ENCODE measurements at regions not wholly inside any gene's neighbourhood (a gene's known extent, or its start where the extent isn't known, plus 50 kb on each side); places are given as distances from the start of the nearest gene placed in this dataset.

DNA sequence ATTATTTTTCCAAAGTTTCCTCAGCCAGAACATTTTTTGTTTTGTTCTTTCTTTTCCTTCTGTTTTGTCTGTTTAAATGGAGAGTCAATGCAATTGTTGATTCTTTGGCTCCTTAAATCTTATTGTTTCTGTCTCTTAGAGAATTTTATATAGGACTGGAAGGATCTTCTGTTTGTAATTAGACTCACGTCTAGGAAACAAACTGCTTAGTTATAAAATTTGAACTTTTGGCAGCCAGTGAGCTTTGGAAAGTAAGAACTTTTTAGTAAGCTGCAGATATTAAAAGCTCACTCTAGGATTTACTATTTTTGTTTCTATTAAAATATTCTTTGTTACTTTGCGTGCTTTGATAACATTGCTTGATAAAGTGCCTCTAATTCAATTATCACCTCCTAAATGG, 109.8 kb upstream of the HNRNPU start:
- Histone ChIP-seq H3K9me3 (ENCODE audit: low read length) (no peaks in the 10 kb centered on the region), H3F3A (ENCODE audit: insufficient read depth, low read length, poor library complexity, severe bottlenecking) (no peaks in the 10 kb centered on the region), H3K9ac (ENCODE audit: low read length) (no peak overlapping the region), H4K20me1 (ENCODE audit: insufficient read depth) (no peaks in the 10 kb centered on the region), H3K27me3 (ENCODE audit: insufficient read depth, low read depth, low read length) (no peaks in the 10 kb centered on the region), H3K27ac (ENCODE audit: low read length) (no peak overlapping the region), H3K79me2 (replicated peaks; ENCODE audit: insufficient read depth, low read length) (peaks cover 21% of the 10 kb centered on the region), H3K4me3 (ENCODE audit: low read length) (no peak overlapping the region), H3K36me3 (ENCODE audit: insufficient read depth, low read length) (no peaks in the 10 kb centered on the region), H3K4me2 (ENCODE audit: low read length) (no peak overlapping the region), H2AFZ (ENCODE audit: low read depth, low read length) (no peak overlapping the region), H3K9me2 (ENCODE audit: insufficient read depth, low read length) (no peaks in the 10 kb centered on the region)
- no peak for TF ChIP-seq EZH2 (IDR thresholded peaks at IDR 0.05; ENCODE audit: borderline replicate concordance, insufficient read depth, low read length, poor library complexity, severe bottlenecking)

GRCh38 chr1:244971552-244972216, 107.3 kb upstream of the HNRNPU start:
- TF ChIP-seq EZH2 (IDR thresholded peaks at IDR 0.05; ENCODE audit: borderline replicate concordance, insufficient read depth, low read length, poor library complexity, severe bottlenecking), result no peak
- no peak for TF ChIP-seq MXI1 (conservative IDR thresholded peaks at IDR 0.05; ENCODE audit: poor library complexity, severe bottlenecking)
- TF ChIP-seq, protein P1, sequence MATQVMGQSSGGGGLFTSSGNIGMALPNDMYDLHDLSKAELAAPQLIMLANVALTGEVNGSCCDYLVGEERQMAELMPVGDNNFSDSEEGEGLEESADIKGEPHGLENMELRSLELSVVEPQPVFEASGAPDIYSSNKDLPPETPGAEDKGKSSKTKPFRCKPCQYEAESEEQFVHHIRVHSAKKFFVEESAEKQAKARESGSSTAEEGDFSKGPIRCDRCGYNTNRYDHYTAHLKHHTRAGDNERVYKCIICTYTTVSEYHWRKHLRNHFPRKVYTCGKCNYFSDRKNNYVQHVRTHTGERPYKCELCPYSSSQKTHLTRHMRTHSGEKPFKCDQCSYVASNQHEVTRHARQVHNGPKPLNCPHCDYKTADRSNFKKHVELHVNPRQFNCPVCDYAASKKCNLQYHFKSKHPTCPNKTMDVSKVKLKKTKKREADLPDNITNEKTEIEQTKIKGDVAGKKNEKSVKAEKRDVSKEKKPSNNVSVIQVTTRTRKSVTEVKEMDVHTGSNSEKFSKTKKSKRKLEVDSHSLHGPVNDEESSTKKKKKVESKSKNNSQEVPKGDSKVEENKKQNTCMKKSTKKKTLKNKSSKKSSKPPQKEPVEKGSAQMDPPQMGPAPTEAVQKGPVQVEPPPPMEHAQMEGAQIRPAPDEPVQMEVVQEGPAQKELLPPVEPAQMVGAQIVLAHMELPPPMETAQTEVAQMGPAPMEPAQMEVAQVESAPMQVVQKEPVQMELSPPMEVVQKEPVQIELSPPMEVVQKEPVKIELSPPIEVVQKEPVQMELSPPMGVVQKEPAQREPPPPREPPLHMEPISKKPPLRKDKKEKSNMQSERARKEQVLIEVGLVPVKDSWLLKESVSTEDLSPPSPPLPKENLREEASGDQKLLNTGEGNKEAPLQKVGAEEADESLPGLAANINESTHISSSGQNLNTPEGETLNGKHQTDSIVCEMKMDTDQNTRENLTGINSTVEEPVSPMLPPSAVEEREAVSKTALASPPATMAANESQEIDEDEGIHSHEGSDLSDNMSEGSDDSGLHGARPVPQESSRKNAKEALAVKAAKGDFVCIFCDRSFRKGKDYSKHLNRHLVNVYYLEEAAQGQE (IDR thresholded peaks at IDR 0.05; ENCODE audit: borderline replicate concordance), result no peak
- no peak for TF ChIP-seq SMC3 (conservative IDR thresholded peaks at IDR 0.05; ENCODE audit: poor library complexity)
- TF ChIP-seq RAD21 (conservative IDR thresholded peaks at IDR 0.05), result no peak
- no peak for TF ChIP-seq TAF1 (IDR thresholded peaks at IDR 0.05; ENCODE audit: low read depth)
- no peak for TF ChIP-seq EP300 (conservative IDR thresholded peaks at IDR 0.05; ENCODE audit: poor library complexity, severe bottlenecking)
- TF ChIP-seq POLR2AphosphoS5 (IDR thresholded peaks at IDR 0.05), result no peak
- TF ChIP-seq, protein P2, sequence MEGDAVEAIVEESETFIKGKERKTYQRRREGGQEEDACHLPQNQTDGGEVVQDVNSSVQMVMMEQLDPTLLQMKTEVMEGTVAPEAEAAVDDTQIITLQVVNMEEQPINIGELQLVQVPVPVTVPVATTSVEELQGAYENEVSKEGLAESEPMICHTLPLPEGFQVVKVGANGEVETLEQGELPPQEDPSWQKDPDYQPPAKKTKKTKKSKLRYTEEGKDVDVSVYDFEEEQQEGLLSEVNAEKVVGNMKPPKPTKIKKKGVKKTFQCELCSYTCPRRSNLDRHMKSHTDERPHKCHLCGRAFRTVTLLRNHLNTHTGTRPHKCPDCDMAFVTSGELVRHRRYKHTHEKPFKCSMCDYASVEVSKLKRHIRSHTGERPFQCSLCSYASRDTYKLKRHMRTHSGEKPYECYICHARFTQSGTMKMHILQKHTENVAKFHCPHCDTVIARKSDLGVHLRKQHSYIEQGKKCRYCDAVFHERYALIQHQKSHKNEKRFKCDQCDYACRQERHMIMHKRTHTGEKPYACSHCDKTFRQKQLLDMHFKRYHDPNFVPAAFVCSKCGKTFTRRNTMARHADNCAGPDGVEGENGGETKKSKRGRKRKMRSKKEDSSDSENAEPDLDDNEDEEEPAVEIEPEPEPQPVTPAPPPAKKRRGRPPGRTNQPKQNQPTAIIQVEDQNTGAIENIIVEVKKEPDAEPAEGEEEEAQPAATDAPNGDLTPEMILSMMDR (IDR thresholded peaks at IDR 0.05; ENCODE audit: poor library complexity, severe bottlenecking), result no peak
- no peaks in the 10 kb centered on the region for H3K27me3 ChIP-seq (ENCODE audit: insufficient read depth, low read depth, low read length)
- peak overlapping the region; percentile 78 for H2AFZ ChIP-seq (ENCODE audit: low read depth, low read length)
- peak overlapping the region; percentile 100 for H3K27ac ChIP-seq (ENCODE audit: low read length)
- no peaks in the 10 kb centered on the region for H3F3A ChIP-seq (ENCODE audit: insufficient read depth, low read length, poor library complexity, severe bottlenecking)
- no peaks in the 10 kb centered on the region for H3K36me3 ChIP-seq (ENCODE audit: insufficient read depth, low read length)
- H3K9me2 ChIP-seq (ENCODE audit: insufficient read depth, low read length), result no peaks in the 10 kb centered on the region
- peak overlapping the region; percentile 92 for H3K4me2 ChIP-seq (ENCODE audit: low read length)
- peaks cover 21% of the 10 kb centered on the region for H3K79me2 ChIP-seq (replicated peaks; ENCODE audit: insufficient read depth, low read length)
- H3K9me3 ChIP-seq (ENCODE audit: low read length), result no peaks in the 10 kb centered on the region
- H3K4me3 ChIP-seq (ENCODE audit: low read length), result peak overlapping the region; percentile 85
- no peaks in the 10 kb centered on the region for H4K20me1 ChIP-seq (ENCODE audit: insufficient read depth)
- peak overlapping the region; percentile 99 for H3K9ac ChIP-seq (ENCODE audit: low read length)

Measured in neural cell (in vitro differentiated cells).